ENCODE measurements at regions not wholly inside any gene's neighbourhood (a gene's known extent, or its start where the extent isn't known, plus 50 kb on each side); places are given as distances from the start of the nearest gene placed in this dataset.

DNA sequence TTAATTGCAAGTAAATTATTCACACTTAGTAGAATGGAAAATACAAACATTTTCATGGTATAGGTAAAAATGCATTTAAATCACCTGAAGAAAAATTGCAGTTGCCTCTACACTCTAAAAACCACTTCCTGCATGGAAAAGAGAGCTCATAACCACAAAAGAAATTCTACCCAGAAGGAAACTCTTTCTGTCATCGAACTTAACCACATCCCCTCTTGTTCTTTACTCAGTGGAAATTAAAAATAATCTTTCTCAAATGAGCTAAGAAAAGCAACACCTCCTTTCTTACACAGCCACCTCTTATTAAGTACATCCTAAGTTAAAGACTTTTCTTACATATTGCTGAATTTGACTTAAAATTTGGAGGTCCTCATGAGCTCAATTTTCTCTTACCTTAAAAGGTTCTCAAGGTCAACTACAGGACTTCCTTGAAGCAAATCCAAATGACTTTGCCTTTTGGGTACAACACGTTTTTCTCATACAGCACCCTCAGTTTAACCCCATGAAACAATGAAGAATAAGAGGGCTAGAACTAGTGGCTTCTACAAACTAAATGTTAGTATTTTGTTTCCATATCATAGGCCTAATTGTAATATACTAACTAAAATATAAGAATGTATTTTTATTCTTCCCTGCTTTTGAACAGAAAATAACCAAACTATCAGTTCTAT lies 109.1 kb upstream of the CRIM1 start:
- intact Hi-C loops (cut with micrococcal nuclease; ENCODE audit: unreplicated experiment) = no loop called here
- no peak for DNase-seq
- Histone ChIP-seq H3K4me3 (ENCODE audit: low read depth, low read length) (no peak overlapping the region), H3K9me3 (0 out of 2 replicates have a peak, but pooled peaks cover 3% of the 10 kb centered on the region), H3K36me3 (ENCODE audit: control insufficient read depth, insufficient read depth, low read length) (no peaks in the 10 kb centered on the region), H3K27me3 (replicated peaks; ENCODE audit: control insufficient read depth, insufficient read depth, low read length) (no peaks in the 10 kb centered on the region), H3K4me1 (no peaks in the 10 kb centered on the region)
- POLR2A ChIA-PET = no interaction called here
- H3K27me3 Mint-ChIP-seq (ENCODE audit: insufficient read depth, unreplicated experiment) = no peaks in the 10 kb centered on the region
- no peaks in the 10 kb centered on the region for H3K4me1 Mint-ChIP-seq (ENCODE audit: low read depth, unreplicated experiment)
- H3K36me3 Mint-ChIP-seq (ENCODE audit: insufficient read depth, unreplicated experiment) = no peaks in the 10 kb centered on the region
- CTCF ChIA-PET = no interaction called here
- BruUV-seq (replicated peaks) = no TSS peak
- no peak for TF ChIP-seq CTCF (IDR thresholded peaks at IDR 0.05; ENCODE audit: insufficient read depth in 1 of 2, low read depth in 1 of 2, low read length in 1 of 2, severe bottlenecking in 1 of 2, unreplicated experiment in 1 of 2)
- no peak overlapping the region for H3K4me3 Mint-ChIP-seq (ENCODE audit: unreplicated experiment)
- H3K9me3 Mint-ChIP-seq (ENCODE audit: unreplicated experiment) = no peaks in the 10 kb centered on the region
- no peak overlapping the region for H3K27ac Mint-ChIP-seq (ENCODE audit: unreplicated experiment)

DNA sequence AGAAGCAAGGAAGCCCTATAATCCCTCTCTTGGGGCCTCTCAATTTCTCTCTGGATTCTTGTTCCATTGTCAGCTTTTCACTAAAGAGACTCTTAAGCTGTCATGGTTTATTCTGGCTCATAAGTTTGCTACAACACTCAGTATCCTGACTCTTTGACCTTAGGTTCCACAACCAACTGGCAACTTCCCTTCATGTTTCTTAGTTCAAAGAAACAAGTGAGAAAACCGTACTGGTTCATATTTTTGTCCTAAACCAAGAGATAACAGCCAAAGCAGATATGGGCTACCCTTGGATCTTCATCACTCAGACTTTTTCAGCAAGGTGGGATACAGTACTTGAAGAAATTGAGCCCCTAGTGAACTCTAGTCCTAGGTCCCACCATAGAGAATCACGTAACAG lies 109.9 kb upstream of the CRIM1 start:
- intact Hi-C loops (cut with micrococcal nuclease; ENCODE audit: unreplicated experiment) = no loop called here
- BruUV-seq (replicated peaks) = no TSS peak
- no peaks in the 10 kb centered on the region for H3K4me1 Mint-ChIP-seq (ENCODE audit: low read depth, unreplicated experiment)
- no peaks in the 10 kb centered on the region for H3K27me3 ChIP-seq (replicated peaks; ENCODE audit: control insufficient read depth, insufficient read depth, low read length)
- H3K36me3 Mint-ChIP-seq (ENCODE audit: insufficient read depth, unreplicated experiment) = no peaks in the 10 kb centered on the region
- no peaks in the 10 kb centered on the region for H3K4me1 ChIP-seq
- H3K4me3 ChIP-seq (ENCODE audit: low read depth, low read length) = no peak overlapping the region
- POLR2A ChIA-PET = no interaction called here
- no peaks in the 10 kb centered on the region for H3K36me3 ChIP-seq (ENCODE audit: control insufficient read depth, insufficient read depth, low read length)
- H3K4me3 Mint-ChIP-seq (ENCODE audit: unreplicated experiment) = no peak overlapping the region
- no peak overlapping the region for H3K27ac Mint-ChIP-seq (ENCODE audit: unreplicated experiment)
- TF ChIP-seq CTCF (IDR thresholded peaks at IDR 0.05; ENCODE audit: insufficient read depth in 1 of 2, low read depth in 1 of 2, low read length in 1 of 2, severe bottlenecking in 1 of 2, unreplicated experiment in 1 of 2) = no peak
- no peaks in the 10 kb centered on the region for H3K27me3 Mint-ChIP-seq (ENCODE audit: insufficient read depth, unreplicated experiment)
- DNase-seq = no peak
- no peaks in the 10 kb centered on the region for H3K9me3 Mint-ChIP-seq (ENCODE audit: unreplicated experiment)
- CTCF ChIA-PET = no interaction called here
- 0 out of 2 replicates have a peak, but pooled peaks cover 3% of the 10 kb centered on the region for H3K9me3 ChIP-seq

GRCh38 chr2:36238106-36238505 lies 117.5 kb upstream of the CRIM1 start:
- Mint-ChIP-seq H3K9me3 (ENCODE audit: unreplicated experiment) (peaks cover 8% of the 10 kb centered on the region), H3K27ac (ENCODE audit: unreplicated experiment) (no peak overlapping the region), H3K4me1 (ENCODE audit: low read depth, unreplicated experiment) (no peaks in the 10 kb centered on the region), H3K36me3 (ENCODE audit: insufficient read depth, unreplicated experiment) (no peaks in the 10 kb centered on the region), H3K4me3 (ENCODE audit: unreplicated experiment) (no peak overlapping the region), H3K27me3 (ENCODE audit: insufficient read depth, unreplicated experiment) (peaks cover 4% of the 10 kb centered on the region)
- no peak for TF ChIP-seq CTCF (IDR thresholded peaks at IDR 0.05; ENCODE audit: insufficient read depth in 1 of 2, low read depth in 1 of 2, low read length in 1 of 2, severe bottlenecking in 1 of 2, unreplicated experiment in 1 of 2)
- no TSS peak for BruUV-seq (replicated peaks)
- H3K36me3 ChIP-seq (ENCODE audit: control insufficient read depth, insufficient read depth, low read length) = no peaks in the 10 kb centered on the region
- no peaks in the 10 kb centered on the region for H3K4me1 ChIP-seq
- ChIA-PET CTCF (interaction anchor here (0.6 kb wide), 1 partner anchor 45 kb away, joined by 3 read pairs; no protein-coding TSS in a partner anchor), POLR2A (no interaction called here)
- DNase-seq = no peak
- H3K27me3 ChIP-seq (replicated peaks; ENCODE audit: control insufficient read depth, insufficient read depth, low read length) = no peaks in the 10 kb centered on the region
- intact Hi-C loops (cut with micrococcal nuclease; ENCODE audit: unreplicated experiment) = no loop called here
- 0 out of 2 replicates have a peak, but pooled peaks cover 3% of the 10 kb centered on the region for H3K9me3 ChIP-seq
- no peak overlapping the region for H3K4me3 ChIP-seq (ENCODE audit: low read depth, low read length)

All from Caco-2 (cell line).